ENCODE measurements at regions not wholly inside any gene's neighbourhood (a gene's known extent, or its start where the extent isn't known, plus 50 kb on each side); places are given as distances from the start of the nearest gene placed in this dataset.

DNA sequence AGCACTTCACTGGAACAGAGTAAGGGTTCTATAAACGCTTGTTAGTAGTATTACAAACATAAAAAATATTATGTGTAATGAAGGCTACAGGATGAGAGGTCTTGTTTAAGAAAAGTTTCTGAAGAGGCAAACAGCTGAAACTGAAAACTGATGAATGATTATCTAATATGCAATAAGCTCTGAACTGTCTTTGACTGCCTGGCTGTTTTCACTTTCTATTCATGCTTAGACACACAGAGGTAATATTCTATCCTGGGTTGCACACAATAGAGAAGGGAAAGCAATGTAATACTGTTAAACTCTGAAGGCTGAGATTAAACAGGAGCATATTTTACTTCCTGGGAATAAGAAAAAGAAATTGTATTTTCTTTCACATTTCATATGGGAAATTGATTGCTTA lies 251.3 kb downstream of the ALX1 start:
- TF ChIP-seq CTCF (conservative IDR thresholded peaks at IDR 0.05) (no peak), EZH2 (IDR thresholded peaks at IDR 0.05; ENCODE audit: low read depth) (no peak)

Data from PC-9 (cell line).